Fibroblast of villous mesenchyme (primary cell): ENCODE measurements at regions not wholly inside any gene's neighbourhood (a gene's known extent, or its start where the extent isn't known, plus 50 kb on each side); places are given as distances from the start of the nearest gene placed in this dataset.

Source experiments
- DNase-seq: peaks from one replicate; pipeline ENCODE4 v3.0.0-alpha.2; 2010; ENCODE audit warnings: low read depth
- H3K4me3 ChIP-seq: 2 replicates; pipeline ENCODE4 v1.5.1; 2011; ENCODE audit warnings: low read depth, mild to moderate bottlenecking, low read length
- TF ChIP-seq, protein P1 (sequence below): IDR thresholded peaks from 2 replicates; pipeline ENCODE4 v1.5.1; 2012; ENCODE audit warnings: low read depth, mild to moderate bottlenecking, low read length; ENCODE audit not compliant: insufficient read depth

DNA sequence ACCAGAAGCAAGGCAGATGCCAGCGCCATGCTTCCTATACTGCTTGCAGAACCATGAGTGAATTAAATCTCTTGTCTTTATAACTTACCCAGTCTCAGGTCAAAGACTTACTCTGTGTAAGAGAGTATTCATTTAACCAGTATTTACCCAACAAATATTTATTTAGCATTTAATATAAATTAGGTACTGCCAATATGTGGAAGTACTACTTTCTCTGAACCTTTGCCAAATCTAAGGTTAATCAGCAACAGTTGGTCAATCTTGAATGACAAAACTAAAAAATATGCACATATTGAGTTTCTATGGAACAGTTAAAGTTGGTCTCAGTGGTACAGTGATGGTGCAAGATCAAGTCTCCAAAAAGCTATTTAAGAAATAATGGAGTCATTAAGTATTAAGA, 155.9 kb upstream of the CCNG1 start:
- DNase-seq, result no peak
- no peak overlapping the region for H3K4me3 ChIP-seq
- TF ChIP-seq, protein P1, sequence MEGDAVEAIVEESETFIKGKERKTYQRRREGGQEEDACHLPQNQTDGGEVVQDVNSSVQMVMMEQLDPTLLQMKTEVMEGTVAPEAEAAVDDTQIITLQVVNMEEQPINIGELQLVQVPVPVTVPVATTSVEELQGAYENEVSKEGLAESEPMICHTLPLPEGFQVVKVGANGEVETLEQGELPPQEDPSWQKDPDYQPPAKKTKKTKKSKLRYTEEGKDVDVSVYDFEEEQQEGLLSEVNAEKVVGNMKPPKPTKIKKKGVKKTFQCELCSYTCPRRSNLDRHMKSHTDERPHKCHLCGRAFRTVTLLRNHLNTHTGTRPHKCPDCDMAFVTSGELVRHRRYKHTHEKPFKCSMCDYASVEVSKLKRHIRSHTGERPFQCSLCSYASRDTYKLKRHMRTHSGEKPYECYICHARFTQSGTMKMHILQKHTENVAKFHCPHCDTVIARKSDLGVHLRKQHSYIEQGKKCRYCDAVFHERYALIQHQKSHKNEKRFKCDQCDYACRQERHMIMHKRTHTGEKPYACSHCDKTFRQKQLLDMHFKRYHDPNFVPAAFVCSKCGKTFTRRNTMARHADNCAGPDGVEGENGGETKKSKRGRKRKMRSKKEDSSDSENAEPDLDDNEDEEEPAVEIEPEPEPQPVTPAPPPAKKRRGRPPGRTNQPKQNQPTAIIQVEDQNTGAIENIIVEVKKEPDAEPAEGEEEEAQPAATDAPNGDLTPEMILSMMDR, result no peak

DNA sequence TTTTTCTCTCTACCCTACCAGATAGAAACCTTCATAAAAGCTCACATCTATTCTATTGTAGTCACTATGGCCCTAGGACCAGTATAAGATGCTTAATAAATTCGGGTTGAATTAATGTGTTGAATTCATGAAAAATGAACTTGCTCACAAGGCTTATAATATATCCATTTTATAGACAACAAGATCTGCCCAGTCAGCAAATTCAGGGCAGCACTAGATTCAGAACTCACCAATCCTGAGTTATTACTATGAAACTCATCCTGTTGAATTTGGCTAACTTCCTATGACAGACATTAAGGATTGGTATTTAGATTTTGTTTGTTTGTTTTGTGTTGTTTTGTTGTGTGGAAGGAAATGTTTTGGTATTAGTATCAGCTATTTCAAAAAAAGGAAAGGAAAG, 143.6 kb upstream of the CCNG1 start:
- DNase-seq, result no peak
- TF ChIP-seq, protein P1, result no peak
- no peak overlapping the region for H3K4me3 ChIP-seq

DNA sequence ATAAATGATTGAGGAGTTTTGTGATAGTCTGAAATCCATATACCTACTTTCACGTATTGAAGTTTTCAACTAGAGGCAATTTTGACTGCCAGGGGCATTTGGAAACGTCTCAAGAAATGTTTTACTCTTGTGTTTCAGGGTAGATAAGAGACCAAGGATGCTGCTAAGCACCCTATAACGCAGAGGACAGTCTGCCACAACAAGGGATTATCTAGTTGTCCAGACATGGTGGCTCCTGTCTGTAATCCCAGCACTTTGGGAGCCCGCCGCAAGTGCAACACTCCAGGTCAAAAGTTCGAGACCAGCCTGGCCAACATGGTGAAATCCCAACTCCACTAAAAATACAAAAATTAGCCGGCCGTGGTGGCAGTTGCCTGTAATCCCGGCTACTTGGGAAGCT, 133.7 kb upstream of the CCNG1 start:
- no peak overlapping the region for H3K4me3 ChIP-seq
- no peak for DNase-seq
- TF ChIP-seq, protein P1, result no peak

DNA sequence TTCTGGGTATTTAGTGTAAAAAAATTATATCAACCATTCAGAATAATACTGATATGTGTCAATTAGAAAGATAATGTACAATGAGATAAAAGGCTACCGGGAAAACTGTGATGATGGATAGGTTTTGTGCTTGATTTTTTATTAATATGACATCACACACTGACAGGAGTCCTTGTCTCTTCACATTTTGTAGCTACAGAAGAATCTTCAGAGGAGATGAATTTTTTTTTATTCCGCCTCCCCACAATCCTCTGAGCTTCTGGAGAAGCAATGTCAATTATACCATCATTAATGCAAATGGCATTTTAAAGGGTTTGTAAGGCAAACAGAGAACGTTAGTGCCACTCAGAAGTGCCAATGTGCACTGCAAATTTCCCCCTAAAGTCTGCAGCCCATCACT, 131.7 kb upstream of the CCNG1 start:
- H3K4me3 ChIP-seq, result no peak overlapping the region
- TF ChIP-seq, protein P1, result no peak
- DNase-seq, result no peak

DNA sequence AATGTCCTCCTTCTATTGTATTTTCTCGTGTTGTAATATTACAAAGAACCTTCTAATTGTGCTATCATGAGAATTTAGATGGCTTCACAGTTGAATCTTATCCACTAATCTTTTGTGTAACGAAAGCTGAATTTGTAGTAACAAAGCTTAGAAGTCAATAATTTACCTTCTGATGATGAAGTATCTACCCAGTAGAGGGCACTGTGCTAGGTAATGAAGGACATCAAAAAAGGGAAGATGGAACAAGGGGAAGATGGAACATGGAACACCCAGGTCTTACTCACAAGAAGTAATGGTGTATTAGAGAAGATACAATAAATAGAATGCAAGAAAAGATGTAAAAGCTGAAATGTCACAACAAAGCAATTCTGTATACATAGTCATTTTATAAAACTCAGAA, 131.0 kb upstream of the CCNG1 start:
- TF ChIP-seq, protein P1, result peak; percentile 23
- no peak for DNase-seq
- H3K4me3 ChIP-seq, result no peak overlapping the region

DNA sequence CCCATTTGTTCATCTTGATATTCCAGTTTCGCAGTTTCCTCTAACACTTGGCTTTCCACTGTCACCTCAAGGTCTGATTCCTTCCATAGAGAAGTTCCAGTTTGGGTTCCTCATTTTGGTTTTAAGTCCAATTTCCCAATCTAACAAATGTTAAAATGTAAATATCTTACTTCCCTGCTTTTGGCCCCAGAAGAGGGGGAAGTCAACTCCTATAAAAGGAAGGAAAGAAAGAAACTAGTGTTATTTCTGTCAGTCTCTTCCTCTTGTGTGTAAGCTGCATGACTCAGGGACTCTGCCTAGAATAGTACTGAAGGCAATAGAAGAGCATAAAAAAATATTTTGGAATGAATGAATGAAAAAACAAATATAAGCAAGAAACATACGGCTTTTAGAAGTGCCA, 127.5 kb upstream of the CCNG1 start:
- no peak overlapping the region for H3K4me3 ChIP-seq
- TF ChIP-seq, protein P1, result no peak
- DNase-seq, result no peak

DNA sequence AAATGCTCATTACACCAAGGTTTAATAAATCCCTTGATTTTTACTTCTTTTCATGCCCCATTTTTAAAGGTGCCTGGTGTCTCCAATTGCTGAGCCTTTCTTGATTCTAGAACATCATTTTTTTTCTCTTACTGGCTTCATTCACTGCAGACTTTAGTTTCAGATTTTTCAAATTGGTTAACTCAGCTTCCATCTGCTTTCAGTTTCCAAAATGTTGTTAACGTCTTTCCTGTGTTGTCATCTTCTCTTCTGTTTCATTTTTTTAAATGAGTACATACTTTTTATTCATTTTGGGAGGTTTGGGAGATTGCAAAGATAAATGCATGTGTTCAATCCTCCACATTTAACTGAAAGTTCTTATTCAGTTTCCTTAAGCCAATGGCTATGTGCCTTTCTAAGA, 126.4 kb upstream of the CCNG1 start:
- H3K4me3 ChIP-seq, result no peak overlapping the region
- DNase-seq, result no peak
- TF ChIP-seq, protein P1, result no peak
